Endothelial cell of umbilical vein (primary cell): ENCODE measurements at regions not wholly inside any gene's neighbourhood (a gene's known extent, or its start where the extent isn't known, plus 50 kb on each side); places are given as distances from the start of the nearest gene placed in this dataset.

Source experiments
- BruUV-seq: library from RNA; stranded (reverse); fragments of 400-500 nt; replicated peaks from 2 replicates; lab custom pipeline; 2021; lab: Mats Ljungman, UMichigan
- CTCF ChIA-PET: fragments of 300-600, 350-600 bp; sonication (Branson Sonifier 250); formaldehyde crosslinking; loops from one replicate; lab custom pipeline; 2021; ENCODE audit warnings: antibody characterized with exemption, inconsistent platforms; lab: Charles Lee
- POLR2A ChIA-PET: fragments of 300-600, 350-600 bp; sonication (Branson Sonifier 250); formaldehyde crosslinking; loops from one replicate; lab custom pipeline; 2021; ENCODE audit warnings: antibody characterized with exemption, inconsistent platforms; lab: Charles Lee
- DNase-seq: peaks from one replicate; pipeline ENCODE4 v3.0.0-alpha.2; 2011; ENCODE audit warnings: low read depth, low spot score
- FAIRE-seq: peaks from 2 replicates; lab custom pipeline; 2011; peaks lifted over from hg19 to GRCh38; lab: Jason Lieb, UNC
- H2AFZ ChIP-seq: 2 replicates; pipeline ENCODE4 v1.6.0; 2012; ENCODE audit warnings: low read depth, low read length, control low read depth, inconsistent platforms
- H3K27ac ChIP-seq: 2 replicates; pipeline ENCODE4 v1.5.1; 2011; ENCODE audit warnings: low read depth, mild to moderate bottlenecking, control low read depth, low read length, moderate library complexity; ENCODE audit not compliant: insufficient read depth
- H3K27me3 ChIP-seq, 2 experiments: 2 replicates each; pipeline versions ENCODE4 v1.6.0 to v1.6.1; 2011; ENCODE audit warnings: low read length in 2 of 2, mixed read lengths in 1 of 2; ENCODE audit not compliant: control insufficient read depth in 2 of 2, insufficient read depth in 2 of 2
- H3K36me3 ChIP-seq, 2 experiments: 2 replicates in 1 of 2; 3 replicates in 1 of 2; pipeline ENCODE4 v1.5.1; 2011; ENCODE audit warnings: low read length in 2 of 2, mild to moderate bottlenecking in 1 of 2, moderate library complexity in 1 of 2; ENCODE audit not compliant: control insufficient read depth in 2 of 2, insufficient read depth in 2 of 2; ENCODE audit errors: extremely low read depth in 1 of 2
- H3K4me1 ChIP-seq: 3 replicates; pipeline ENCODE4 v1.5.1; 2011; ENCODE audit warnings: mild to moderate bottlenecking, low read length; ENCODE audit not compliant: control insufficient read depth, insufficient read depth; ENCODE audit errors: extremely low read depth
- H3K4me2 ChIP-seq: 2 replicates; pipeline ENCODE4 v1.6.1; 2011; ENCODE audit warnings: low read length, control low read depth, mixed read lengths; ENCODE audit not compliant: insufficient read depth
- H3K4me3 ChIP-seq, 3 experiments: fragments of 200-600 bp in 1 of 3; sonication (generic), shearing (Covaris generic) in 1 of 3; replicated peaks in 1 of 3; 2 replicates each; pipeline ENCODE4 v1.5.1; 2011 to 2016; ENCODE audit warnings: control low read depth in 3 of 3, low read length in 3 of 3, mild to moderate bottlenecking in 2 of 3, inconsistent platforms in 1 of 3, low read depth in 1 of 3, moderate library complexity in 1 of 3; ENCODE audit not compliant: insufficient read depth in 1 of 3
- H3K79me2 ChIP-seq: 2 replicates; pipeline ENCODE4 v1.6.0; 2012; ENCODE audit warnings: low read length, inconsistent platforms; ENCODE audit not compliant: control insufficient read depth, insufficient read depth
- H3K9ac ChIP-seq: replicated peaks from 2 replicates; pipeline ENCODE3; 2011; ENCODE audit warnings: low read length, control low read depth; ENCODE audit not compliant: insufficient read depth; ENCODE audit errors: extremely low read depth
- H3K9me1 ChIP-seq: replicated peaks from 3 replicates; pipeline ENCODE4 v1.6.0; 2011; ENCODE audit warnings: mild to moderate bottlenecking, low read length; ENCODE audit not compliant: control insufficient read depth, insufficient read depth; ENCODE audit errors: extremely low read depth
- H3K9me3 ChIP-seq: replicated peaks from 2 replicates; pipeline ENCODE4 v1.5.1; 2012; ENCODE audit warnings: low read length, inconsistent platforms; ENCODE audit not compliant: control insufficient read depth, insufficient read depth
- H4K20me1 ChIP-seq: replicated peaks from 2 replicates; pipeline ENCODE3; 2011; ENCODE audit warnings: mild to moderate bottlenecking, low read length; ENCODE audit not compliant: control insufficient read depth, insufficient read depth; ENCODE audit errors: extremely low read depth
- CTCF ChIP-seq, 2 donors: IDR thresholded peaks; 1 replicate in 1 of 2; 2 replicates in 1 of 2; pipeline ENCODE4 v1.5.1; 2011; ENCODE audit warnings: low read length in 2 of 2, mild to moderate bottlenecking in 2 of 2, moderate library complexity in 2 of 2, control low read depth in 1 of 2, inconsistent platforms in 1 of 2, low read depth in 1 of 2; ENCODE audit not compliant: insufficient read depth in 1 of 2; ENCODE audit errors: extremely low read depth in 1 of 2
- EZH2 ChIP-seq: IDR thresholded peaks from 2 replicates; pipeline ENCODE4 v1.6.1; 2012; ENCODE audit warnings: borderline replicate concordance, low read depth, mild to moderate bottlenecking, moderate library complexity, low read length, inconsistent platforms; ENCODE audit not compliant: severe bottlenecking
- FOS ChIP-seq: IDR thresholded peaks from 2 replicates; pipeline ENCODE4 v1.6.1; 2011; ENCODE audit warnings: mild to moderate bottlenecking, low read length, moderate library complexity, borderline replicate concordance; ENCODE audit not compliant: insufficient read depth
- GATA2 ChIP-seq: IDR thresholded peaks from 2 replicates; pipeline ENCODE4 v1.7.0; 2011; ENCODE audit warnings: low read depth, mild to moderate bottlenecking, moderate library complexity, mixed read lengths, low read length; ENCODE audit not compliant: insufficient read length, insufficient read depth
- JUN ChIP-seq: IDR thresholded peaks from 2 replicates; pipeline ENCODE4 v1.6.1; 2011; ENCODE audit warnings: borderline replicate concordance, low read depth; ENCODE audit not compliant: insufficient read length, insufficient read depth
- MAX ChIP-seq: IDR thresholded peaks from 2 replicates; pipeline ENCODE4 v1.6.1; 2011; ENCODE audit not compliant: insufficient read depth, insufficient read length
- MYC ChIP-seq: IDR thresholded peaks from one replicate; pipeline ENCODE4 v1.6.1; 2011; ENCODE audit warnings: mild to moderate bottlenecking, low read depth, low read length
- POLR2A ChIP-seq: IDR thresholded peaks from 2 replicates; pipeline ENCODE4 v1.6.1; 2012; ENCODE audit warnings: low read depth, mild to moderate bottlenecking, control low read depth, low read length
- POLR2AphosphoS5 ChIP-seq: IDR thresholded peaks from 2 replicates; pipeline ENCODE4 v1.6.1; 2012; ENCODE audit warnings: low read depth, mild to moderate bottlenecking, control low read depth, low read length, moderate library complexity; ENCODE audit not compliant: insufficient read depth
- dilution Hi-C: fragments of 300-500 bp; cut with MboI; formaldehyde crosslinking; loops from one replicate; pipeline ENCODE4 v1.15.0; 2019; ENCODE audit warnings: low sequenced_read_pairs; ENCODE audit not compliant: extremely low pct_ligation_motif_present
- intact Hi-C: fragments of 100-400 bp; cut with micrococcal nuclease; formaldehyde crosslinking; loops from one replicate; pipeline ENCODE4 v1.10.0; 2022

- Histone ChIP-seq H4K20me1 (no peaks in the 10 kb centered on the region), H3K27ac (no peak overlapping the region), H3K4me3 (no peak overlapping the region), H3K27me3 (no peaks in the 10 kb centered on the region), H3K4me1 (no peaks in the 10 kb centered on the region), H3K36me3 (no peaks in the 10 kb centered on the region), H3K9me3 (peaks cover 2% of the 10 kb centered on the region), H2AFZ (no peak overlapping the region), H3K9ac (no peak overlapping the region), H3K9me1 (no peaks in the 10 kb centered on the region), H3K4me2 (no peak overlapping the region), H3K79me2 (no peaks in the 10 kb centered on the region)
- dilution Hi-C loops (no loop called here), intact Hi-C loops (no loop called here)
- POLR2A ChIA-PET, result no interaction called here
- TF ChIP-seq MYC (no peak), POLR2A (no peak), POLR2AphosphoS5 (no peak), JUN (no peak), MAX (no peak), FOS (no peak), GATA2 (no peak), EZH2 (no peak), CTCF (IDR thresholded peaks at IDR 0.05; ENCODE audit: extremely low read depth in 1 of 2, insufficient read depth in 1 of 2, low read depth in 1 of 2, low read length in 2 of 2) (no peak)
- no TSS peak for BruUV-seq
- DNase-seq (no peak), FAIRE-seq (no peak)
- CTCF ChIA-PET, result no interaction called here
Measured at GRCh38 chr16:62610291-62610690, 574.1 kb upstream of the CDH8 start.
